ENCODE measurements at regions not wholly inside any gene's neighbourhood (a gene's known extent, or its start where the extent isn't known, plus 50 kb on each side); places are given as distances from the start of the nearest gene placed in this dataset.
"Not testable (repeated sequence)": the region's sequence is repeated elsewhere in the genome, so short reads cannot be mapped to it uniquely, and the experiment has no call there.

DNA sequence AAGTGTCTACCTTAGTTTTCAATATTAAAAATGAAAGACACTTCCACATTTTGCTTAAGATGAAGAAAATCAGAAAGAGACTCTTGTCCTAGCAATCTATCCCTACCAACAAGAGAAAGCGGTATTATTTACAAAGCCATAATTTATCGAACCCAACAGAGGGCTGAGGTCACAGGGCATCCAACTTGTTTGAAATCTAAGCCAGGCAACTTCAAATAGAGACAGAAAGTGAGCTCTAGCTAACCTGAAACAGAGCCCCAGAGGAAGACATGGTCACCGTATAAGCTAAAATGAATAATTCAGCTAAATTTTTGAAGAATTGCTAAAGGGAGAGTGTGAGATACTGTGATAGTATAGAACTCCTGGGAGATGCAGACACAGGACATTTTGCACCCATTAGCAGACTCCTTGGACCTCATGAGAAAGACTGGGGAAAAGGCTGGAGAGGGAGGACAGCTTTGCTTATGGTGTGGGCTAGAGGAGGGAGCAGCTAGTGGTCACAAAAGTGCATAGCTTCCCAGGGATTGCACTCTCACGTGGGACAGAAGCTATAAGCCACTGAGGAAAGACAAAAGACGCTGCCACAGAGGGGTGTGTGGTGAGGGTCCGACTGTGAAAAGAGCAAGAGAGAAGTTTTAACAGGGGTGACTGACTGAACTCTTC lies 624.2 kb upstream of the GRIN3A start:
- DNase-seq (ENCODE audit: low spot score), result no peak
- no peaks in the 10 kb centered on the region for H3K36me3 Mint-ChIP-seq (ENCODE audit: low read depth)
- H3K27ac Mint-ChIP-seq (ENCODE audit: unreplicated experiment), result no peak overlapping the region
- TF ChIP-seq, protein P1, sequence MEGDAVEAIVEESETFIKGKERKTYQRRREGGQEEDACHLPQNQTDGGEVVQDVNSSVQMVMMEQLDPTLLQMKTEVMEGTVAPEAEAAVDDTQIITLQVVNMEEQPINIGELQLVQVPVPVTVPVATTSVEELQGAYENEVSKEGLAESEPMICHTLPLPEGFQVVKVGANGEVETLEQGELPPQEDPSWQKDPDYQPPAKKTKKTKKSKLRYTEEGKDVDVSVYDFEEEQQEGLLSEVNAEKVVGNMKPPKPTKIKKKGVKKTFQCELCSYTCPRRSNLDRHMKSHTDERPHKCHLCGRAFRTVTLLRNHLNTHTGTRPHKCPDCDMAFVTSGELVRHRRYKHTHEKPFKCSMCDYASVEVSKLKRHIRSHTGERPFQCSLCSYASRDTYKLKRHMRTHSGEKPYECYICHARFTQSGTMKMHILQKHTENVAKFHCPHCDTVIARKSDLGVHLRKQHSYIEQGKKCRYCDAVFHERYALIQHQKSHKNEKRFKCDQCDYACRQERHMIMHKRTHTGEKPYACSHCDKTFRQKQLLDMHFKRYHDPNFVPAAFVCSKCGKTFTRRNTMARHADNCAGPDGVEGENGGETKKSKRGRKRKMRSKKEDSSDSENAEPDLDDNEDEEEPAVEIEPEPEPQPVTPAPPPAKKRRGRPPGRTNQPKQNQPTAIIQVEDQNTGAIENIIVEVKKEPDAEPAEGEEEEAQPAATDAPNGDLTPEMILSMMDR (IDR thresholded peaks at IDR 0.05), result no peak
- H3K27me3 Mint-ChIP-seq (ENCODE audit: low read depth), result no peaks in the 10 kb centered on the region
- H3K9me3 Mint-ChIP-seq (ENCODE audit: low read depth), result no peaks in the 10 kb centered on the region
- no peaks in the 10 kb centered on the region for H3K4me1 Mint-ChIP-seq (ENCODE audit: low read depth)
- H3K4me3 Mint-ChIP-seq (ENCODE audit: unreplicated experiment), result no peak overlapping the region

DNA sequence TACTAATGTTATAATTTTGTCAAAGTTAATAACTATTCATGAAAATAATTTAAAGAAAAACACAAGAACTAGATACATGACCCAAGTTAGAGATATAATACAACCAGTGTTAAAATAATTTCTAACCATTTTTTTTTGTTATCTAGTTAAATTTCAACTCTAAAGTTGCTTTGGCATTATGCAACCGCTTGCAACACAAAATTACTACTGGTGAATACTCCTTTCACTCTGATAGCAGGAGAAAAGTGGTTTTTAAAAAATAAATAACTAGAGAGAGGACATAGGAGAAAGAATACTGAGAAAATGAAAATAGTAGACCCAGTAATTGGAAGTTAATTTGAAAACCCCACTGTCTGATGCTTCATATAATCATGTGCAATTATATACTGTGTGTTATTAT lies 622.4 kb upstream of the GRIN3A start:
- Mint-ChIP-seq H3K4me1 (ENCODE audit: low read depth) (no peaks in the 10 kb centered on the region), H3K4me3 (ENCODE audit: unreplicated experiment) (no peak overlapping the region), H3K27ac (ENCODE audit: unreplicated experiment) (no peak overlapping the region), H3K27me3 (ENCODE audit: low read depth) (no peaks in the 10 kb centered on the region), H3K9me3 (ENCODE audit: low read depth) (peaks cover 7% of the 10 kb centered on the region), H3K36me3 (ENCODE audit: low read depth) (no peaks in the 10 kb centered on the region)
- DNase-seq (ENCODE audit: low spot score), result no peak
- TF ChIP-seq, protein P1 (IDR thresholded peaks at IDR 0.05), result no peak

DNA sequence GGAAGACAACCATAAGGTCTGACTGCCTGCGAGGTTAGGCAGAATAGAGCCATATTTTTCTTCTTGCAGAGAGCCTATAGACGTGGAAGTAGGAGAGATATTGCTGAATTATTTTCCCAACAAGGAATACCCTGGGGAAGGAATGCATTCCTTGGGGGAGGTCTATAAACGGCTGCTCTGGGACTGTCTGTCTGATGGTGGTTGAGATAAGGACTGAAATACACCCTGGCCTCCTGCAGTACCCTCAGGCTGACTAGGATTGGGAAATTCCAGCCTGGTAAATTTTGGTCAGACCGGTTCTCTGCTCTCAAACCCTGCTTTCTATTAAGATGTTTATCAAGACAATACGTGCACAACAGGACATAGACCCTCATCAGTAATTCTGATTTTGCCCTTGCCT lies 617.5 kb upstream of the GRIN3A start:
- H3K4me3 Mint-ChIP-seq (ENCODE audit: unreplicated experiment), result no peak overlapping the region
- no peaks in the 10 kb centered on the region for H3K27me3 Mint-ChIP-seq (ENCODE audit: low read depth)
- DNase-seq (ENCODE audit: low spot score), result no peak
- peaks cover 16% of the 10 kb centered on the region for H3K9me3 Mint-ChIP-seq (ENCODE audit: low read depth)
- no peaks in the 10 kb centered on the region for H3K4me1 Mint-ChIP-seq (ENCODE audit: low read depth)
- TF ChIP-seq, protein P1 (IDR thresholded peaks at IDR 0.05), result no peak
- H3K27ac Mint-ChIP-seq (ENCODE audit: unreplicated experiment), result no peak overlapping the region
- no peaks in the 10 kb centered on the region for H3K36me3 Mint-ChIP-seq (ENCODE audit: low read depth)

DNA sequence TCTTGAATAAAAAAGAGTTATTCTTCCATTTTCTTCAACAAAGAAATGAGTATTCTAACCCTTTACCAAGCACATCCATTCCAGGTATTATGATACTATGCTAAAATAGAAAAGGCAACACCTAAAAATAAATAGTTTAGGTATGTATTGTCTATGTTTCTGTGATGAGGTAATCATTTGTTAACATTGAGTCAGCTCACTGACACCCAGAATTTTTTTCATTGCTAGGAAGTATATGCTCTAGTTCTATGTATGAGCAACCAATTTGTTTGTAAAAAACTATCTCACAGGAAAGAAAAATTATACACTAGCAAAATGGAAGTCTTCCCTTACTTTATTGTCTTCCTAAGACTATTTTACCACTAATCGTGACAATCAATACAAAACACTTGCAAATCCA lies 615.6 kb upstream of the GRIN3A start:
- no peak overlapping the region for H3K27ac Mint-ChIP-seq (ENCODE audit: unreplicated experiment)
- TF ChIP-seq, protein P1 (IDR thresholded peaks at IDR 0.05), result no peak
- H3K9me3 Mint-ChIP-seq (ENCODE audit: low read depth), result peaks cover 22% of the 10 kb centered on the region
- H3K36me3 Mint-ChIP-seq (ENCODE audit: low read depth), result no peaks in the 10 kb centered on the region
- H3K4me1 Mint-ChIP-seq (ENCODE audit: low read depth), result no peaks in the 10 kb centered on the region
- H3K4me3 Mint-ChIP-seq (ENCODE audit: unreplicated experiment), result no peak overlapping the region
- H3K27me3 Mint-ChIP-seq (ENCODE audit: low read depth), result no peaks in the 10 kb centered on the region
- no peak for DNase-seq (ENCODE audit: low spot score)

DNA sequence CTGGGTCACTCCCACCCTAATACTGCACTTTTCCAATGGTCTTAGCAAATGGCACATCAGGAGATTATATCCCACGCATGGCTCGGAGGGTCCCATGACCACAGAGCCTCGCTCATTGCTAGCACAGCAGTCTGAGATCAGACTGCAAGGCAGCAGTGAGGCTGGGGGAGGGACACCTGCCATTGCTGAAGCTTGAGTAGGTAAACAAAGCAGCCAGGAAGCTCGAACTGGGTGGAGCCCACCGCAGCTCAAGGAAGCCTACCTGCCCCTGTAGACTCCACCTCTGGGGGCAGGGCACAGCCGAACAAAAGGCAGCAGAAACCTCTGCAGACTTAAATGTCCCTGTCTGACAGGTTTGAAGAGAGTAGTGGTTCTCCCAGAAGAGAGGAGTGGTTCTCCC lies 599.0 kb upstream of the GRIN3A start:
- not testable (repeated sequence) for H3K4me3 Mint-ChIP-seq (ENCODE audit: unreplicated experiment); H3K27me3 Mint-ChIP-seq (ENCODE audit: low read depth); H3K36me3 Mint-ChIP-seq (ENCODE audit: low read depth); H3K4me1 Mint-ChIP-seq (ENCODE audit: low read depth); DNase-seq (ENCODE audit: low spot score); H3K27ac Mint-ChIP-seq (ENCODE audit: unreplicated experiment)
- H3K9me3 Mint-ChIP-seq (ENCODE audit: low read depth), result peaks cover 25% of the 10 kb centered on the region

DNA sequence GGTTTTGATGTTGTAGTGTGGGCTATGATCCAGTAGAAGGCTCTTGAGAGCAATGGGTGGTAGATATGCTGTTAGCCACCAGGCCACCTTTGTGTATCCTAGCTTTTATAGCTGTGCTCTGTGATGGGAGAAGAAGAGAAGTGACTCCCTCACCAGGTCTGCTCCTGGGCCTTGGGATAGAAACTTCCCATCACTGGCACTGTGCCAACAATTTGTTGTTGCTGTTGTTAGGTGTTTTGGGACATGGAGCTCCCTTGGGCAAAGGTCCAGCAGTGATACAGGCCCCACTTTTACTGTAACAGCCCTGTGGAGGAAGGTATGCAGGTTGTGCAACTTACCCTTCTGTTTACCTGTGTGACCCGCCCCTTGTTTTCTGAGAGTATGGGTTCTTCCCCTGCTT lies 570.9 kb upstream of the GRIN3A start:
- TF ChIP-seq, protein P1 (IDR thresholded peaks at IDR 0.05), result no peak
- H3K4me1 Mint-ChIP-seq (ENCODE audit: low read depth), result no peaks in the 10 kb centered on the region
- no peaks in the 10 kb centered on the region for H3K27me3 Mint-ChIP-seq (ENCODE audit: low read depth)
- no peak overlapping the region for H3K4me3 Mint-ChIP-seq (ENCODE audit: unreplicated experiment)
- no peak overlapping the region for H3K27ac Mint-ChIP-seq (ENCODE audit: unreplicated experiment)
- H3K9me3 Mint-ChIP-seq (ENCODE audit: low read depth), result peaks cover 31% of the 10 kb centered on the region
- H3K36me3 Mint-ChIP-seq (ENCODE audit: low read depth), result no peaks in the 10 kb centered on the region
- no peak for DNase-seq (ENCODE audit: low spot score)

Measured in chondrocyte (in vitro differentiated cells).